WTC11 (cell line): ENCODE measurements at regions not wholly inside any gene's neighbourhood (a gene's known extent, or its start where the extent isn't known, plus 50 kb on each side); places are given as distances from the start of the nearest gene placed in this dataset.

Experiments used
- ATAC-seq: fragments of 200-7000 bp; cut with Tn5 transposase; 2 replicates; pipeline ENCODE4 v1.10.0; 2021; ENCODE audit warnings: mild to moderate bottlenecking, moderate library complexity
- CTCF ChIA-PET: fragments of 300-600 bp; sonication (Branson Sonifier 250); formaldehyde crosslinking; loops from one replicate; lab custom pipeline; 2021; ENCODE audit warnings: antibody characterized with exemption; lab: Charles Lee
- POLR2A ChIA-PET: fragments of 350-600 bp; sonication (Branson Sonifier 250); formaldehyde crosslinking; loops from one replicate; lab custom pipeline; 2021; ENCODE audit warnings: antibody characterized with exemption; lab: Charles Lee
- DNase-seq: peaks from one replicate; pipeline ENCODE4 v3.0.0; 2021; ENCODE audit warnings: low spot score
- H3K27ac Mint-ChIP-seq: 2 replicates; pipeline ENCODE4 v1.8.0; 2021; ENCODE audit warnings: mixed read lengths
- H3K27me3 Mint-ChIP-seq: 2 replicates; pipeline ENCODE4 v1.8.0; 2021; ENCODE audit warnings: low read depth, mild to moderate bottlenecking, moderate library complexity, mixed read lengths
- H3K36me3 Mint-ChIP-seq: 2 replicates; pipeline ENCODE4 v1.8.0; 2021; ENCODE audit warnings: mixed read lengths
- H3K4me1 Mint-ChIP-seq: 2 replicates; pipeline ENCODE4 v1.8.0; 2022; ENCODE audit warnings: mixed read lengths
- H3K4me3 Mint-ChIP-seq: 2 replicates; pipeline ENCODE4 v1.8.0; 2021; ENCODE audit warnings: mild to moderate bottlenecking, moderate library complexity, mixed read lengths
- H3K9me3 Mint-ChIP-seq: 2 replicates; pipeline ENCODE4 v1.8.0; 2021; ENCODE audit warnings: mixed read lengths
- ATF1 ChIP-seq: sonication (generic); formaldehyde crosslinking; IDR thresholded peaks from 2 replicates; pipeline ENCODE4 v1.8.1; 2023; ENCODE audit warnings: mild to moderate bottlenecking, moderate library complexity, missing genetic modification reagents
- FOXP4 ChIP-seq: sonication (generic); formaldehyde crosslinking; IDR thresholded peaks from 2 replicates; pipeline ENCODE4 v1.8.0; 2022; ENCODE audit warnings: mild to moderate bottlenecking, missing genetic modification reagents
- GABPB1 ChIP-seq: sonication (generic); formaldehyde crosslinking; IDR thresholded peaks from 2 replicates; pipeline ENCODE4 v1.8.1; 2023; ENCODE audit warnings: mild to moderate bottlenecking, missing genetic modification reagents
- MXD4 ChIP-seq: fragments of 250-450 bp; sonication (Bioruptor Pico); IDR thresholded peaks from 2 replicates; pipeline ENCODE4 v1.8.0; 2021; ENCODE audit warnings: mild to moderate bottlenecking, moderate library complexity, borderline replicate concordance
- MYBL2 ChIP-seq: sonication (generic); formaldehyde crosslinking; IDR thresholded peaks from 2 replicates; pipeline ENCODE4 v1.8.1; 2023; ENCODE audit warnings: mild to moderate bottlenecking, moderate library complexity, missing genetic modification reagents
- NFYB ChIP-seq: sonication (generic); formaldehyde crosslinking; conservative IDR thresholded peaks from 2 replicates; pipeline ENCODE4 v1.8.0; 2022; ENCODE audit warnings: low read depth, missing genetic modification reagents
- NR2C2 ChIP-seq: sonication (generic); formaldehyde crosslinking; IDR thresholded peaks from 2 replicates; pipeline ENCODE4 v1.8.0; 2022; ENCODE audit warnings: mild to moderate bottlenecking, missing genetic modification reagents
- SMAD3 ChIP-seq: sonication (generic); formaldehyde crosslinking; IDR thresholded peaks from 2 replicates; pipeline ENCODE4 v1.8.0; 2022; ENCODE audit warnings: missing genetic modification reagents, mild to moderate bottlenecking, borderline replicate concordance
- TCF7 ChIP-seq: sonication (generic); formaldehyde crosslinking; IDR thresholded peaks from 2 replicates; pipeline ENCODE4 v1.8.0; 2022; ENCODE audit warnings: mild to moderate bottlenecking, low read depth, missing genetic modification reagents, moderate library complexity
- TP53 ChIP-seq: sonication (generic); formaldehyde crosslinking; IDR thresholded peaks from 2 replicates; pipeline ENCODE4 v1.8.1; 2023; ENCODE audit warnings: mild to moderate bottlenecking, missing genetic modification reagents
- USF2 ChIP-seq: sonication (generic); formaldehyde crosslinking; IDR thresholded peaks from 2 replicates; pipeline ENCODE4 v1.8.1; 2023; ENCODE audit warnings: mild to moderate bottlenecking, missing genetic modification reagents, moderate library complexity
- ZNF138 ChIP-seq: sonication (generic); formaldehyde crosslinking; conservative IDR thresholded peaks from 2 replicates; pipeline ENCODE4 v1.8.1; 2022; ENCODE audit warnings: mild to moderate bottlenecking, moderate library complexity, missing genetic modification reagents
- ZNF416 ChIP-seq: fragments of 250-450 bp; sonication (Bioruptor Pico); IDR thresholded peaks from 2 replicates; pipeline ENCODE4 v1.9.0; 2021; ENCODE audit warnings: mild to moderate bottlenecking, inconsistent platforms
- ZNF512 ChIP-seq: sonication (generic); formaldehyde crosslinking; IDR thresholded peaks from 2 replicates; pipeline ENCODE4 v1.8.1; 2022; ENCODE audit warnings: missing genetic modification reagents, borderline replicate concordance
- TF ChIP-seq, protein P1 (sequence below): sonication (generic); formaldehyde crosslinking; conservative IDR thresholded peaks from 2 replicates; pipeline ENCODE4 v1.8.1; 2022; ENCODE audit warnings: mild to moderate bottlenecking, missing genetic modification reagents
- TF ChIP-seq, protein P2 (sequence below): sonication (generic); formaldehyde crosslinking; IDR thresholded peaks from 2 replicates; pipeline ENCODE4 v1.8.0; 2023; ENCODE audit warnings: missing genetic modification reagents, mild to moderate bottlenecking, borderline replicate concordance
- TF ChIP-seq, protein P3 (sequence below): sonication (generic); formaldehyde crosslinking; IDR thresholded peaks from 2 replicates; pipeline ENCODE4 v1.8.0; 2022; ENCODE audit warnings: missing genetic modification reagents
- TF ChIP-seq, protein P4 (sequence below): sonication (generic); formaldehyde crosslinking; IDR thresholded peaks from 2 replicates; pipeline ENCODE4 v1.8.1; 2022; ENCODE audit warnings: mild to moderate bottlenecking, moderate library complexity, missing genetic modification reagents

- H3K27ac Mint-ChIP-seq: no peak overlapping the region
Measured at GRCh38 chr18:45557287-45557686, 58.0 kb upstream of the SLC14A2 start.

DNA sequence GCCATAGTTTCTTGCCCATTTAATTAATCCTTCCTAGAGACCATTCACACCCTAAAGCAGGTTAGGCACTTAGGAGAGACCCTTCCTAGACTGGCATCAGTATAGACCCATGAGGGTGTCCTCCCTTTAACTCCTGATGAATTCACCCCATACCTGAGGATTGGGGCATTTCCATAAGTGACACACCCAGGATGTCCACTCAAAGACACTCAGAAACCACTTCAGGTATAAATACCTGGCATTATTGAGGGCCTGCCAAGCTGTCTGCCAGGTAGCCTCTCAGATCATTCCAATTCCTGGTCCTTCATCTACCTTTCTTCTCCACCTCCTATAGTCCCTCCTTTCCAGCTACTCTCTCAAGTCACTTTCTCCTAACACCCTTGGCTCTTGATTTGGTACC lies 57.5 kb upstream of the SLC14A2 start:
- Mint-ChIP-seq H3K4me1 (no peaks in the 10 kb centered on the region), H3K36me3 (no peaks in the 10 kb centered on the region), H3K27ac (no peak overlapping the region), H3K9me3 (0 out of 2 replicates have a peak, but pooled peaks cover 4% of the 10 kb centered on the region), H3K4me3 (no peak overlapping the region), H3K27me3 (no peaks in the 10 kb centered on the region; the same call in 1 of the 2 replicates)
- CTCF ChIA-PET: interaction anchor here (1.8 kb wide), 1 partner anchor 14 kb away, joined by 4 read pairs; no protein-coding TSS in a partner anchor
- no peak for ATAC-seq
- no peak for DNase-seq
- POLR2A ChIA-PET: no interaction called here
- TF ChIP-seq ZNF512 (no peak), ZNF138 (no peak), USF2 (no peak), MXD4 (CRISPR knock-in tag) (no peak), FOXP4 (no peak), GABPB1 (CRISPR knock-in tag) (no peak)

More at GRCh38 chr18:45557287-45557686, 58.0 kb upstream of the SLC14A2 start:
- POLR2A ChIA-PET: no interaction called here
- no peak overlapping the region for H3K4me3 Mint-ChIP-seq
- ATAC-seq: no peak
- CTCF ChIA-PET: interaction anchor here (1.8 kb wide), 1 partner anchor 15 kb away, joined by 4 read pairs; no protein-coding TSS in a partner anchor
- DNase-seq: no peak
- H3K4me1 Mint-ChIP-seq: no peaks in the 10 kb centered on the region
- H3K27me3 Mint-ChIP-seq: no peaks in the 10 kb centered on the region; the same call in 1 of the 2 replicates
- H3K9me3 Mint-ChIP-seq: 0 out of 2 replicates have a peak, but pooled peaks cover 4% of the 10 kb centered on the region
- H3K36me3 Mint-ChIP-seq: no peaks in the 10 kb centered on the region
- TF ChIP-seq GABPB1 (CRISPR knock-in tag): no peak
- TF ChIP-seq, protein P1, sequence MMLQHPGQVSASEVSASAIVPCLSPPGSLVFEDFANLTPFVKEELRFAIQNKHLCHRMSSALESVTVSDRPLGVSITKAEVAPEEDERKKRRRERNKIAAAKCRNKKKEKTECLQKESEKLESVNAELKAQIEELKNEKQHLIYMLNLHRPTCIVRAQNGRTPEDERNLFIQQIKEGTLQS (CRISPR knock-in tag): no peak
- TF ChIP-seq, protein P2, sequence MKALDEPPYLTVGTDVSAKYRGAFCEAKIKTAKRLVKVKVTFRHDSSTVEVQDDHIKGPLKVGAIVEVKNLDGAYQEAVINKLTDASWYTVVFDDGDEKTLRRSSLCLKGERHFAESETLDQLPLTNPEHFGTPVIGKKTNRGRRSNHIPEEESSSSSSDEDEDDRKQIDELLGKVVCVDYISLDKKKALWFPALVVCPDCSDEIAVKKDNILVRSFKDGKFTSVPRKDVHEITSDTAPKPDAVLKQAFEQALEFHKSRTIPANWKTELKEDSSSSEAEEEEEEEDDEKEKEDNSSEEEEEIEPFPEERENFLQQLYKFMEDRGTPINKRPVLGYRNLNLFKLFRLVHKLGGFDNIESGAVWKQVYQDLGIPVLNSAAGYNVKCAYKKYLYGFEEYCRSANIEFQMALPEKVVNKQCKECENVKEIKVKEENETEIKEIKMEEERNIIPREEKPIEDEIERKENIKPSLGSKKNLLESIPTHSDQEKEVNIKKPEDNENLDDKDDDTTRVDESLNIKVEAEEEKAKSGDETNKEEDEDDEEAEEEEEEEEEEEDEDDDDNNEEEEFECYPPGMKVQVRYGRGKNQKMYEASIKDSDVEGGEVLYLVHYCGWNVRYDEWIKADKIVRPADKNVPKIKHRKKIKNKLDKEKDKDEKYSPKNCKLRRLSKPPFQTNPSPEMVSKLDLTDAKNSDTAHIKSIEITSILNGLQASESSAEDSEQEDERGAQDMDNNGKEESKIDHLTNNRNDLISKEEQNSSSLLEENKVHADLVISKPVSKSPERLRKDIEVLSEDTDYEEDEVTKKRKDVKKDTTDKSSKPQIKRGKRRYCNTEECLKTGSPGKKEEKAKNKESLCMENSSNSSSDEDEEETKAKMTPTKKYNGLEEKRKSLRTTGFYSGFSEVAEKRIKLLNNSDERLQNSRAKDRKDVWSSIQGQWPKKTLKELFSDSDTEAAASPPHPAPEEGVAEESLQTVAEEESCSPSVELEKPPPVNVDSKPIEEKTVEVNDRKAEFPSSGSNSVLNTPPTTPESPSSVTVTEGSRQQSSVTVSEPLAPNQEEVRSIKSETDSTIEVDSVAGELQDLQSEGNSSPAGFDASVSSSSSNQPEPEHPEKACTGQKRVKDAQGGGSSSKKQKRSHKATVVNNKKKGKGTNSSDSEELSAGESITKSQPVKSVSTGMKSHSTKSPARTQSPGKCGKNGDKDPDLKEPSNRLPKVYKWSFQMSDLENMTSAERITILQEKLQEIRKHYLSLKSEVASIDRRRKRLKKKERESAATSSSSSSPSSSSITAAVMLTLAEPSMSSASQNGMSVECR (CRISPR knock-in tag): no peak
- no peak for TF ChIP-seq ZNF416 (CRISPR knock-in tag)
- TF ChIP-seq MYBL2 (CRISPR knock-in tag): no peak
- TF ChIP-seq NR2C2: no peak
- TF ChIP-seq NFYB (CRISPR knock-in tag): no peak
- no peak for TF ChIP-seq TP53 (CRISPR knock-in tag)
- TF ChIP-seq ATF1 (CRISPR knock-in tag): no peak
- no peak for TF ChIP-seq TCF7 (CRISPR knock-in tag)
- TF ChIP-seq, protein P3, sequence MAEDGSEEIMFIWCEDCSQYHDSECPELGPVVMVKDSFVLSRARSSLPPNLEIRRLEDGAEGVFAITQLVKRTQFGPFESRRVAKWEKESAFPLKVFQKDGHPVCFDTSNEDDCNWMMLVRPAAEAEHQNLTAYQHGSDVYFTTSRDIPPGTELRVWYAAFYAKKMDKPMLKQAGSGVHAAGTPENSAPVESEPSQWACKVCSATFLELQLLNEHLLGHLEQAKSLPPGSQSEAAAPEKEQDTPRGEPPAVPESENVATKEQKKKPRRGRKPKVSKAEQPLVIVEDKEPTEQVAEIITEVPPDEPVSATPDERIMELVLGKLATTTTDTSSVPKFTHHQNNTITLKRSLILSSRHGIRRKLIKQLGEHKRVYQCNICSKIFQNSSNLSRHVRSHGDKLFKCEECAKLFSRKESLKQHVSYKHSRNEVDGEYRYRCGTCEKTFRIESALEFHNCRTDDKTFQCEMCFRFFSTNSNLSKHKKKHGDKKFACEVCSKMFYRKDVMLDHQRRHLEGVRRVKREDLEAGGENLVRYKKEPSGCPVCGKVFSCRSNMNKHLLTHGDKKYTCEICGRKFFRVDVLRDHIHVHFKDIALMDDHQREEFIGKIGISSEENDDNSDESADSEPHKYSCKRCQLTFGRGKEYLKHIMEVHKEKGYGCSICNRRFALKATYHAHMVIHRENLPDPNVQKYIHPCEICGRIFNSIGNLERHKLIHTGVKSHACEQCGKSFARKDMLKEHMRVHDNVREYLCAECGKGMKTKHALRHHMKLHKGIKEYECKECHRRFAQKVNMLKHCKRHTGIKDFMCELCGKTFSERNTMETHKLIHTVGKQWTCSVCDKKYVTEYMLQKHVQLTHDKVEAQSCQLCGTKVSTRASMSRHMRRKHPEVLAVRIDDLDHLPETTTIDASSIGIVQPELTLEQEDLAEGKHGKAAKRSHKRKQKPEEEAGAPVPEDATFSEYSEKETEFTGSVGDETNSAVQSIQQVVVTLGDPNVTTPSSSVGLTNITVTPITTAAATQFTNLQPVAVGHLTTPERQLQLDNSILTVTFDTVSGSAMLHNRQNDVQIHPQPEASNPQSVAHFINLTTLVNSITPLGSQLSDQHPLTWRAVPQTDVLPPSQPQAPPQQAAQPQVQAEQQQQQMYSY (CRISPR knock-in tag): no peak
- TF ChIP-seq, protein P4, sequence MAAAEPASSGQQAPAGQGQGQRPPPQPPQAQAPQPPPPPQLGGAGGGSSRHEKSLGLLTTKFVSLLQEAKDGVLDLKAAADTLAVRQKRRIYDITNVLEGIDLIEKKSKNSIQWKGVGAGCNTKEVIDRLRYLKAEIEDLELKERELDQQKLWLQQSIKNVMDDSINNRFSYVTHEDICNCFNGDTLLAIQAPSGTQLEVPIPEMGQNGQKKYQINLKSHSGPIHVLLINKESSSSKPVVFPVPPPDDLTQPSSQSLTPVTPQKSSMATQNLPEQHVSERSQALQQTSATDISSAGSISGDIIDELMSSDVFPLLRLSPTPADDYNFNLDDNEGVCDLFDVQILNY (CRISPR knock-in tag): no peak
- no peak for TF ChIP-seq SMAD3 (CRISPR knock-in tag)
